ENCODE measurements at regions not wholly inside any gene's neighbourhood (a gene's known extent, or its start where the extent isn't known, plus 50 kb on each side); places are given as distances from the start of the nearest gene placed in this dataset.
"Not testable (repeated sequence)": the region's sequence is repeated elsewhere in the genome, so short reads cannot be mapped to it uniquely, and the experiment has no call there.

DNA sequence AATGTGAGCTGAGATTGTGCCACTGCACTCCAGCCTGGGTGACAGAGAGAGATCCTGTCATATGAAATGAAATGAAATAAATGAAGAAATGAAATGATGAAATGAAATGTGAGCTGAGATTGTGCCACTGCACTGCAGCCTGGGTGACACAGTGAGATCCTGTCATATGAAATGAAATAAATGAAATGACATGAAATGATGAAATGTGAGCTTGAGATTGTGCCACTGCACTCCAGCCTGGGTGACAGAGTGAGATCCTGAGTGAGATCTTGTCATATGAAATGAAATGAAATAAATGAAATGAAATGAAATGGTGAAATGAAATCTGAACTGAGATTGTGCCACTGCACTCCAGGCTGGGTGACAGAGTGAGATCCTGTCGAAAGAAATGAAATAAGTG, 58.2 kb upstream of the FAN1 start:
- Histone ChIP-seq H3K36me3 (ENCODE audit: insufficient read depth, low read length) (peaks cover 29% of the 10 kb centered on the region), H3K4me1 (ENCODE audit: insufficient read depth, low read length) (peaks cover 15% of the 10 kb centered on the region)
- H3K27ac ChIP-seq (ENCODE audit: low read length); H3K4me2 ChIP-seq (ENCODE audit: insufficient read depth, low read length); H3K9ac ChIP-seq (ENCODE audit: low read depth, low read length); H3K27me3 ChIP-seq (ENCODE audit: insufficient read depth, low read length, poor library complexity); H4K20me1 ChIP-seq (ENCODE audit: insufficient read depth, low read length); H3K9me3 ChIP-seq (ENCODE audit: insufficient read depth, low read length, severe bottlenecking); DNase-seq; H3K79me2 ChIP-seq (ENCODE audit: insufficient read depth, low read length); H3K4me3 ChIP-seq (ENCODE audit: low read depth in 1 of 2, low read length in 2 of 2); ATAC-seq (ENCODE audit: insufficient read depth, low read depth); H2AFZ ChIP-seq (ENCODE audit: low read depth, low read length): not testable (repeated sequence)

Measured in DND-41 (cell line).